ENCODE measurements at regions not wholly inside any gene's neighbourhood (a gene's known extent, or its start where the extent isn't known, plus 50 kb on each side); places are given as distances from the start of the nearest gene placed in this dataset.
A peak's percentile ranks its signal among the peaks of the same experiment; 100 is the strongest.

DNA sequence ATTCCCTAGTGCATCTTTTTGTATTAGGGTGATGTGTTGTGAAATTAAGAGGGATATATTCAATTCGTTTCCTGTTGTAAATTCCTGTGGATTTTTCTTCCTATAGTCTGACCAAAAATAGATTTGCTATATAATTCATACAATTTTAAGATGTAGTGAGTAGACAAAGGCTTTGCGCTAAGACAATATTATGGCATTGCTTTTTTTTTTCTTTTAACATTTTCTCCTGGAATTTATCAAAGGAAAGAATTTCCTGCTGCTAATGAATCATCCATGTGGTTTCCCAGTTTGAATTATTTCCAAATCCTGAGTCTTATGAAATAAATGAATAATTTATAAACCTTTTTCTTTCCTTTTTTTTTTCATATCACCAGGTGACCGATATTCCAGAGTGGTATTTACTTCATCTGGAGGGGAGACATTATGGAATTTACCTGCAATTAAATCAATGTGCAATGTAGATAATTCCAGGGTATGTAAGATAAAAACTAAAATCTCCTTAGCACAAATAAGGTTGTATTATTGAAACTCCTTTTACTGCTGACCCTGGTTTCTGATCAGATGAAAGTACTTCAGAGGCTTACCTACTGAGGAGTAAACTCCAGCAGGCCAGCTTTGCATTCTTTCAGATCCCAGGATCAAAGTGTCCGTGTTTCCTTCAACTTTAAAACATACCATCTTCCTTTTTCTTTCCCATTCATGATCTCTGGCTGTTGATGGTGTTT, 148.4 kb downstream of the TLR5 start:
- ChIA-PET CTCF (interaction anchor here (1.0 to 2.9 kb wide), 4 partner anchors 21 to 129 kb away, joined by 5 to 13 read pairs (median 7); no protein-coding TSS in a partner anchor), POLR2A (no interaction called here)
- no peaks in the 10 kb centered on the region for H4K20me1 ChIP-seq (replicated peaks; ENCODE audit: control insufficient read depth, extremely low read depth, insufficient read depth, low read length)
- H3K9me1 ChIP-seq (replicated peaks; ENCODE audit: control insufficient read depth, extremely low read depth, insufficient read depth, low read length): no peaks in the 10 kb centered on the region
- intact Hi-C loops (cut with micrococcal nuclease) (loop anchor here (1.0 to 10.0 kb wide), 9 partner anchors 15 to 1498 kb away; partner anchors contain the start of genes AIDA, BROX and DISP1), dilution Hi-C loops (cut with MboI; ENCODE audit: extremely low pct_ligation_motif_present, low sequenced_read_pairs) (no loop called here)
- H3K9me3 ChIP-seq (replicated peaks; ENCODE audit: control insufficient read depth, insufficient read depth, low read length): no peaks in the 10 kb centered on the region
- no peak overlapping the region for H2AFZ ChIP-seq (ENCODE audit: low read depth, low read length)
- H3K27ac ChIP-seq (ENCODE audit: insufficient read depth, low read depth, low read length): peak overlapping the region; percentile 81
- peak; percentile 79 for DNase-seq (ENCODE audit: low read depth, low spot score)
- no peaks in the 10 kb centered on the region for H3K79me2 ChIP-seq (ENCODE audit: control insufficient read depth, insufficient read depth, low read length)
- peak overlapping the region in 1 of 3 experiments; percentile 52 for H3K4me3 ChIP-seq (replicated peaks in 1 of 3; ENCODE audit: insufficient read depth in 1 of 3, low read depth in 1 of 3, low read length in 3 of 3)
- peak overlapping the region; percentile 68 for H3K9ac ChIP-seq (replicated peaks; ENCODE audit: extremely low read depth, insufficient read depth, low read length)
- TF ChIP-seq JUN (IDR thresholded peaks at IDR 0.05; ENCODE audit: borderline replicate concordance, insufficient read depth, insufficient read length, low read depth) (peak; percentile 70), FOS (IDR thresholded peaks at IDR 0.05; ENCODE audit: borderline replicate concordance, insufficient read depth, low read length) (peak; percentile 84), POLR2AphosphoS5 (IDR thresholded peaks at IDR 0.05; ENCODE audit: insufficient read depth, low read depth, low read length) (peak; percentile 23), MYC (IDR thresholded peaks at IDR 0.05; ENCODE audit: low read depth, low read length) (no peak), EZH2 (IDR thresholded peaks at IDR 0.05; ENCODE audit: borderline replicate concordance, low read depth, low read length, severe bottlenecking) (no peak), GATA2 (IDR thresholded peaks at IDR 0.05; ENCODE audit: insufficient read depth, insufficient read length, low read depth, low read length) (peak; percentile 34), POLR2A (IDR thresholded peaks at IDR 0.05; ENCODE audit: low read depth, low read length) (no peak)
- TF ChIP-seq, protein P1, sequence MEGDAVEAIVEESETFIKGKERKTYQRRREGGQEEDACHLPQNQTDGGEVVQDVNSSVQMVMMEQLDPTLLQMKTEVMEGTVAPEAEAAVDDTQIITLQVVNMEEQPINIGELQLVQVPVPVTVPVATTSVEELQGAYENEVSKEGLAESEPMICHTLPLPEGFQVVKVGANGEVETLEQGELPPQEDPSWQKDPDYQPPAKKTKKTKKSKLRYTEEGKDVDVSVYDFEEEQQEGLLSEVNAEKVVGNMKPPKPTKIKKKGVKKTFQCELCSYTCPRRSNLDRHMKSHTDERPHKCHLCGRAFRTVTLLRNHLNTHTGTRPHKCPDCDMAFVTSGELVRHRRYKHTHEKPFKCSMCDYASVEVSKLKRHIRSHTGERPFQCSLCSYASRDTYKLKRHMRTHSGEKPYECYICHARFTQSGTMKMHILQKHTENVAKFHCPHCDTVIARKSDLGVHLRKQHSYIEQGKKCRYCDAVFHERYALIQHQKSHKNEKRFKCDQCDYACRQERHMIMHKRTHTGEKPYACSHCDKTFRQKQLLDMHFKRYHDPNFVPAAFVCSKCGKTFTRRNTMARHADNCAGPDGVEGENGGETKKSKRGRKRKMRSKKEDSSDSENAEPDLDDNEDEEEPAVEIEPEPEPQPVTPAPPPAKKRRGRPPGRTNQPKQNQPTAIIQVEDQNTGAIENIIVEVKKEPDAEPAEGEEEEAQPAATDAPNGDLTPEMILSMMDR (IDR thresholded peaks at IDR 0.05; ENCODE audit: extremely low read depth in 1 of 2, insufficient read depth in 1 of 2, low read depth in 1 of 2, low read length in 2 of 2): no peak
- TF ChIP-seq, protein P2, sequence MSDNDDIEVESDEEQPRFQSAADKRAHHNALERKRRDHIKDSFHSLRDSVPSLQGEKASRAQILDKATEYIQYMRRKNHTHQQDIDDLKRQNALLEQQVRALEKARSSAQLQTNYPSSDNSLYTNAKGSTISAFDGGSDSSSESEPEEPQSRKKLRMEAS (IDR thresholded peaks at IDR 0.05; ENCODE audit: insufficient read depth, insufficient read length): no peak
- BruUV-seq (replicated peaks): no TSS peak
- peaks cover 36% of the 10 kb centered on the region for H3K4me1 ChIP-seq (ENCODE audit: control insufficient read depth, extremely low read depth, insufficient read depth, low read length)
- FAIRE-seq: no peak
- peak overlapping the region; percentile 87 for H3K4me2 ChIP-seq (ENCODE audit: insufficient read depth, low read length)
- H3K27me3 ChIP-seq (ENCODE audit: control insufficient read depth in 2 of 2, insufficient read depth in 2 of 2, low read length in 2 of 2): no peaks in the 10 kb centered on the region
- no peaks in the 10 kb centered on the region for H3K36me3 ChIP-seq (ENCODE audit: control insufficient read depth in 2 of 2, extremely low read depth in 1 of 2, insufficient read depth in 2 of 2, low read length in 2 of 2)
